Spleen (tissue), 11 donors: ENCODE measurements at regions not wholly inside any gene's neighbourhood (a gene's known extent, or its start where the extent isn't known, plus 50 kb on each side); places are given as distances from the start of the nearest gene placed in this dataset.

ENCODE experiments used
- DNase-seq: peaks from one replicate; pipeline ENCODE4 v3.0.0-alpha.2; 2020
- H3K27ac ChIP-seq, 8 donors: fragments of 200-600 bp; sonication (generic) in 7 of 8; 1 replicate in 4 of 8; 2 replicates in 4 of 8; pipeline versions ENCODE4 v1.5.0 to v1.8.0; 2016 to 2021; ENCODE audit warnings: inconsistent platforms in 4 of 8, mild to moderate bottlenecking in 4 of 8, moderate library complexity in 1 of 8
- H3K27me3 ChIP-seq, 7 donors: fragments of 200-600 bp; sonication (generic) in 6 of 7; replicated peaks in 1 of 7; 1 replicate in 4 of 7; 2 replicates in 3 of 7; pipeline versions ENCODE4 v1.5.0 to v1.8.0; 2016 to 2021; ENCODE audit warnings: inconsistent platforms in 3 of 7, mild to moderate bottlenecking in 1 of 7
- H3K36me3 ChIP-seq, 6 donors: fragments of 200-600 bp; sonication (generic) in 5 of 6; 1 replicate in 4 of 6; 2 replicates in 2 of 6; pipeline versions ENCODE4 v1.5.0 to v1.8.0; 2016 to 2021; ENCODE audit warnings: inconsistent platforms in 2 of 6
- H3K4me1 ChIP-seq, 6 donors: fragments of 200-600 bp; sonication (generic) in 5 of 6; 1 replicate in 3 of 6; 2 replicates in 3 of 6; pipeline versions ENCODE4 v1.5.0 to v1.8.0; 2016 to 2021; ENCODE audit warnings: inconsistent platforms in 3 of 6
- H3K4me3 ChIP-seq, 8 donors: fragments of 200-600 bp; sonication (generic) in 7 of 8; 1 replicate in 4 of 8; 2 replicates in 4 of 8; pipeline versions ENCODE4 v1.5.0 to v1.8.0; 2016 to 2021; ENCODE audit warnings: inconsistent platforms in 4 of 8, mild to moderate bottlenecking in 4 of 8, moderate library complexity in 2 of 8
- H3K9me3 ChIP-seq, 8 donors: fragments of 200-600 bp; sonication (generic) in 7 of 8; 1 replicate in 4 of 8; 2 replicates in 4 of 8; pipeline versions ENCODE4 v1.5.0 to v1.8.0; 2016 to 2021; ENCODE audit warnings: inconsistent platforms in 4 of 8
- CTCF ChIP-seq, 11 experiments: fragments of 200-600 bp in 7 of 11; fragments of 450-650 bp in 4 of 11; sonication (generic) in 4 of 11; IDR thresholded peaks in 8 of 11; conservative IDR thresholded peaks in 3 of 11; 1 replicate in 7 of 11; 2 replicates in 4 of 11; pipeline versions ENCODE4 v1.4.0 to v1.8.0; 2016 to 2021; ENCODE audit warnings: antibody characterized with exemption in 11 of 11, inconsistent platforms in 4 of 11, mild to moderate bottlenecking in 1 of 11
- POLR2A ChIP-seq, 3 donors: fragments of 450-650 bp; IDR thresholded peaks; one replicate each; pipeline ENCODE4 v1.5.1; 2017; ENCODE audit warnings: antibody characterized with exemption in 3 of 3, mild to moderate bottlenecking in 1 of 3
- POLR2AphosphoS5 ChIP-seq, 3 donors: sonication (generic); formaldehyde crosslinking; IDR thresholded peaks; one replicate each; pipeline ENCODE4 v1.5.1; 2017; ENCODE audit warnings: antibody characterized with exemption in 3 of 3
- WGBS, 5 donors: extraction: QIAGEN DNeasy Blood & Tissue Kit in 3 of 5; methylation state at CpG; one replicate each; pipeline versions ENCODE4 v1.1.5 to v1.1.7; 2013 to 2018; 5-methylcytosine and 5-hydroxymethylcytosine counted together
- intact Hi-C: fragments of 100-400 bp; cut with DNase I; formaldehyde crosslinking; loops from one replicate; pipeline ENCODE4 v1.15.0; 2023; ENCODE audit warnings: low total_unique reads
- donor health status: healthy with polysubstance abuse.
- donor health status: DM: no; HTN: no; CAD: no; lungs with moderate emphysema.
- donor health status: DM: no; HTN: no; CAD: no.
- donor health status: Bipolar disorder and iron deficiency.
- donor health status: healthy.
- donor health status: DM: no; HTN: no; CAD: no.
- donor health status: DM: yes; HTN: yes; CAD: no.

DNA sequence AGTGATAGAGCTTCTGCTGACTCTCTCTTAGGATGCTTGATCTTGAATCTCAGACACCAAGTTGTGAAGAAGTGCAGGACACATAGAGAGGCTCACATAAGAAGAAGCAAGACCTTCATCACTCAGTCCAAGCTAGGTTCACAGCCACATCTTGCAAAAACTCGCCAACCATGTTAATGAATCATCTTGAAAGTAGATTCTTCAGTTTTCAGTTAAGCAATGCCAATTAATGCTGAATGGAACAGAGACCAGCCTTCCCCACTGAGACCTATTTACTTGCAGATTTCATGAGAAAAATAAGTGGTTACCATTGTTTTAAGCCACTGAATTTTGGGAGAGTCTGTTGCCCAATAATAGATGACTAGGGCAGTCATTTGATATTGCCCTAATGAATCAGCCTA is 217.7 kb upstream of the EDIL3 start:
- no peak overlapping the region for H3K27ac ChIP-seq
- 58 to 81% (median 67%) methylated on average over 1 of the region's 1 CpG for WGBS, 5 donors
- intact Hi-C loops = no loop called here
- no peaks in the 10 kb centered on the region for H3K27me3 ChIP-seq
- no peaks in the 10 kb centered on the region for H3K9me3 ChIP-seq
- no peak overlapping the region for H3K4me3 ChIP-seq
- no peaks in the 10 kb centered on the region for H3K36me3 ChIP-seq
- no peak for DNase-seq
- no peaks in the 10 kb centered on the region for H3K4me1 ChIP-seq
- TF ChIP-seq POLR2AphosphoS5 (IDR thresholded peaks at IDR 0.05) (no peak), CTCF (IDR thresholded peaks at IDR 0.05 in 8 of 11, conservative IDR thresholded peaks at IDR 0.05 in 3 of 11) (no peak), POLR2A (IDR thresholded peaks at IDR 0.05) (no peak)

DNA sequence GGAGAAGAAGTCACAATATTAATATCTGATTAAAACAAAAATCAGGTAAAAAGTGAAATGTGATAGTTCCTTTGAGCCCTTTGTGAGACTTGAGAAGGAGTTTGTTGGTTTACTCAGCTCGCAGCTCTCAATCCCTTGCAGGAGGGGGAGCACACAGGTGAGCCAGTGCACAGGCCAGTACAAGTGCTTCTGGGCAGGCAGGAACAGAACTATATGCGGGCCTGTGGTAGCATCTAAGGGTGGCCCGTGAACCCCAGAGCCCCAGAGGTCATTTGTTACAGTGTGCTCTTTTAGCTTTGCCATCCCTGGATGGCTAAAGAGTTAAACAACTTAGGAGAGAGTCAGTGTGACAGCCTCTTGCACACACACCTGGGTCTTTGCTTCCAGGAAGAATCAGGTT is 215.3 kb upstream of the EDIL3 start:
- H3K4me1 ChIP-seq = no peaks in the 10 kb centered on the region
- H3K27me3 ChIP-seq = no peaks in the 10 kb centered on the region
- no peak for DNase-seq
- intact Hi-C loops = no loop called here
- H3K27ac ChIP-seq = no peak overlapping the region
- no peaks in the 10 kb centered on the region for H3K36me3 ChIP-seq
- TF ChIP-seq POLR2A (IDR thresholded peaks at IDR 0.05) (no peak), POLR2AphosphoS5 (IDR thresholded peaks at IDR 0.05) (no peak), CTCF (IDR thresholded peaks at IDR 0.05 in 8 of 11, conservative IDR thresholded peaks at IDR 0.05 in 3 of 11) (no peak)
- H3K9me3 ChIP-seq = no peaks in the 10 kb centered on the region
- 70 to 90% (median 80%) methylated on average over 3 of the region's 3 CpGs for WGBS, 5 donors
- H3K4me3 ChIP-seq = no peak overlapping the region

DNA sequence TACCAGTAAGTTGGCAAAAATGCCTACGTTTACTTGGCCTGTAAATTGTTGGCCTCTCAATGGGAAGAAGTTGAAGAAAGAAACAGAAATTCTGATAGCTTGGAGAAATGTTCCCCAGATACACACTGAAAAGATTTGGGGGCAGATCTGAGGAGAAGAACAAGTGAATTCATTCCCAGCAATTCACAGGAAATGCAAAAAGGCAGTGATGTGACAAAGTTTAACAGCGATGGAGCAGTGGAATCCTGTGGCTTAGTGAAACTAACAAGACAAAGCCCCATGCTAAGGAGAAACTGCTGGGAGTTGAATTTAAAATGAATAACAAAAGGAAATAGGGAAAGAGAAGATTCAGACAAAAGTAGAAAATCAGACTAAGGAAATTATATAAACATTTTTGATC is 213.2 kb upstream of the EDIL3 start:
- intact Hi-C loops = no loop called here
- no peak overlapping the region for H3K27ac ChIP-seq
- H3K9me3 ChIP-seq = no peaks in the 10 kb centered on the region
- WGBS, 5 donors = 62 to 80% (median 78%) methylated on average over 2 of the region's 2 CpGs
- DNase-seq = no peak
- no peaks in the 10 kb centered on the region for H3K27me3 ChIP-seq
- no peaks in the 10 kb centered on the region for H3K36me3 ChIP-seq
- H3K4me3 ChIP-seq = no peak overlapping the region
- TF ChIP-seq POLR2A (IDR thresholded peaks at IDR 0.05) = no peak
- no peak for TF ChIP-seq CTCF (IDR thresholded peaks at IDR 0.05 in 8 of 11, conservative IDR thresholded peaks at IDR 0.05 in 3 of 11)
- TF ChIP-seq POLR2AphosphoS5 (IDR thresholded peaks at IDR 0.05) = no peak
- H3K4me1 ChIP-seq = no peaks in the 10 kb centered on the region

DNA sequence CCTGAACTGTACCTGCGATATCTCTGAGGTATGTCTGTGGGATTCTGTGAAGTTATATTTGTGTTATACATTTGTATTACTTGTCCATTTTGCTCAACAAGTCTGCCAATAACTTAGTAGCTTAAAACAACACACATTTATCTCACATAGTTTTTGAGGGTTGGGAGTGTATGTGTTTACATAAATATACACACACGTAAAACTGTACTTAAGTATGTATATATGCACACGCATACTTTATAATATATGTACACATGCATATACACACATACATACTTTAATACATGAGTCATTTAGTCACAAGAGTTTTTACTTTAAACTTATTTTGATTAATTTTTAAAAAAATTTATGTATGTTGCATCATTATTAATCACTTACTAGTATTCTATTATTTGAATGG is 205.9 kb upstream of the EDIL3 start:
- TF ChIP-seq POLR2A (IDR thresholded peaks at IDR 0.05) = no peak
- no peak for TF ChIP-seq CTCF (IDR thresholded peaks at IDR 0.05 in 8 of 11, conservative IDR thresholded peaks at IDR 0.05 in 3 of 11)
- no peak for TF ChIP-seq POLR2AphosphoS5 (IDR thresholded peaks at IDR 0.05)
- WGBS, 5 donors = 92 to 97% (median 95%) methylated on average over 3 of the region's 3 CpGs

More for the DNA sequence above, 205.9 kb upstream of the EDIL3 start:
- no peak for DNase-seq
- Histone ChIP-seq H3K27ac (no peak overlapping the region), H3K27me3 (no peaks in the 10 kb centered on the region), H3K9me3 (no peaks in the 10 kb centered on the region), H3K4me3 (no peak overlapping the region), H3K36me3 (no peaks in the 10 kb centered on the region), H3K4me1 (no peaks in the 10 kb centered on the region)
- intact Hi-C loops = no loop called here
